ENCODE measurements at regions not wholly inside any gene's neighbourhood (a gene's known extent, or its start where the extent isn't known, plus 50 kb on each side); places are given as distances from the start of the nearest gene placed in this dataset.

- TF ChIP-seq PATZ1 (CRISPR knock-in tag; IDR thresholded peaks at IDR 0.05) (no peak), ZSCAN9 (CRISPR knock-in tag; IDR thresholded peaks at IDR 0.05; ENCODE audit: borderline replicate concordance) (no peak), GTF3A (CRISPR knock-in tag; conservative IDR thresholded peaks at IDR 0.05) (no peak), PCBP1 (IDR thresholded peaks at IDR 0.05; ENCODE audit: borderline replicate concordance, low read depth, low read length) (no peak), KLF9 (CRISPR knock-in tag; IDR thresholded peaks at IDR 0.05; ENCODE audit: low read depth) (no peak)
Observed at GRCh38 chr1:55735106-55735505, 519.9 kb upstream of the USP24 start (continued).

DNA sequence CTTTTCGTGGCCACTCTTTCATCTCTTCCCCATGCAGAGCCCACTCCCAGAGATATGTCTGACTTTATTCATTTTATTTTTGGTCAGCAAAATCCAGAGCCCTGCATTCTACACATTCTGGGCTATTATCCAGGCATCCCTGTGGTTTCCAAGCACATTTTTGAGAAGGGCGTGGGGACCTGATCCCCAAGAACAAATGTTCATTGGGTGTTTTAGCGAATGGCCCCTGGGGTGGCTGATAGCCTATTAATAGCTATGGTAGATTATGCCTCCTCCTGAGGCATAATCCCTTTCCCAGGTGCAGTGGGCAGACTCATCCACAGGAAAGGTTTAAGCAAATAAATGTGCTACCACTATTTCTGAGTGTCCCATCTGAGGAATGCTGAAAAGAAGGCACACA is 511.8 kb upstream of the USP24 start:
- no TSS peak for BruUV-seq (replicated peaks)
- no peaks in the 10 kb centered on the region for H3K4me1 ChIP-seq (ENCODE audit: insufficient read depth, low read length)
- DNase-seq (ENCODE audit: low spot score) (no peak), FAIRE-seq (no peak), ATAC-seq (no peak)
- intact Hi-C loops (cut with micrococcal nuclease; ENCODE audit: unreplicated experiment), result no loop called here
- no peak overlapping the region for H2AFZ ChIP-seq (ENCODE audit: low read length)
- H3K27me3 ChIP-seq (ENCODE audit: control insufficient read depth in 1 of 2, insufficient read depth in 2 of 2, low read length in 2 of 2), result no peaks in the 10 kb centered on the region
- H3K4me3 ChIP-seq (replicated peaks in 1 of 3; ENCODE audit: insufficient read depth in 1 of 3, low read depth in 2 of 3, low read length in 3 of 3), result no peak overlapping the region
- H3K9me3 ChIP-seq (ENCODE audit: low read length), result no peaks in the 10 kb centered on the region
- POLR2A ChIA-PET, result interaction anchor here (0.6 kb wide), 1 partner anchor 62 kb away, joined by 3 read pairs; no protein-coding TSS in a partner anchor
- TF ChIP-seq, protein P1, sequence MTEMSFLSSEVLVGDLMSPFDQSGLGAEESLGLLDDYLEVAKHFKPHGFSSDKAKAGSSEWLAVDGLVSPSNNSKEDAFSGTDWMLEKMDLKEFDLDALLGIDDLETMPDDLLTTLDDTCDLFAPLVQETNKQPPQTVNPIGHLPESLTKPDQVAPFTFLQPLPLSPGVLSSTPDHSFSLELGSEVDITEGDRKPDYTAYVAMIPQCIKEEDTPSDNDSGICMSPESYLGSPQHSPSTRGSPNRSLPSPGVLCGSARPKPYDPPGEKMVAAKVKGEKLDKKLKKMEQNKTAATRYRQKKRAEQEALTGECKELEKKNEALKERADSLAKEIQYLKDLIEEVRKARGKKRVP (CRISPR knock-in tag; IDR thresholded peaks at IDR 0.05), result no peak
- TF ChIP-seq TBL1XR1 (IDR thresholded peaks at IDR 0.05; ENCODE audit: borderline replicate concordance, low read length, partially characterized antibody) (no peak), ZC3H13 (CRISPR knock-in tag; IDR thresholded peaks at IDR 0.05) (no peak), ZNF776 (CRISPR knock-in tag; IDR thresholded peaks at IDR 0.05) (no peak)
- CTCF ChIA-PET (ENCODE audit: low intra/inter-chr PET ratio, low total read pairs), result no interaction called here
- no peak overlapping the region for H3K27ac ChIP-seq (ENCODE audit: extremely low read length, insufficient read depth, low read length)
- H3K4me2 ChIP-seq (ENCODE audit: low read depth, low read length), result no peak overlapping the region
- no peaks in the 10 kb centered on the region for H3K79me2 ChIP-seq (ENCODE audit: insufficient read depth, low read length)
- in situ Hi-C loops (cut with HindIII; ENCODE audit: extremely low pct_ligation_motif_present, low pct_unique_long_range_greater_than_20kb), result no loop called here
- 0% methylated on average over 3 of the region's 3 CpGs for WGBS (ENCODE audit: low lambda C conversion rate)
- H3K36me3 ChIP-seq (replicated peaks in 1 of 2; ENCODE audit: control insufficient read depth in 1 of 2, insufficient read depth in 2 of 2, low read length in 2 of 2), result no peaks in the 10 kb centered on the region
- no peaks in the 10 kb centered on the region for H4K20me1 ChIP-seq (ENCODE audit: insufficient read depth, low read length)
- H3K9ac ChIP-seq (ENCODE audit: insufficient read depth, low read depth, low read length), result no peak overlapping the region
